ENCODE measurements at regions not wholly inside any gene's neighbourhood (a gene's known extent, or its start where the extent isn't known, plus 50 kb on each side); places are given as distances from the start of the nearest gene placed in this dataset.

DNA sequence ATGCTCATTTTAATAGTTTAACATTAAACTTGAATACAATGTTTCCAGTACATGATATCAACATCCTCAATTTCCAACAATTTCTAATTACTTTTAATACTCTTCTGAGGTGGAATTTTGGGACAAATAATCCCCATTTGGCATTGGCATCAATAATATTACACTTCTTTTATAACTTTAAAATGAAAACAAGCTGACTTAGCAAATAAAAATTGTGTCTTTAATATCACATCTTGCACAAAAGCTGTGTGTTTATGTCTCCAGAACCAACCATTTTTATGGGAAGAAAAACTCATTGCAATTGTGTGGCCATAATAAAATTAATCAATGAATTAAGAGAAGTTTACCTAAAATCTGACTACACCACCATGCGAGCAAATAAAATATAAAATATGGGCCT is 2552.6 kb downstream of the PCDH7 start:
- TF ChIP-seq, protein P1, sequence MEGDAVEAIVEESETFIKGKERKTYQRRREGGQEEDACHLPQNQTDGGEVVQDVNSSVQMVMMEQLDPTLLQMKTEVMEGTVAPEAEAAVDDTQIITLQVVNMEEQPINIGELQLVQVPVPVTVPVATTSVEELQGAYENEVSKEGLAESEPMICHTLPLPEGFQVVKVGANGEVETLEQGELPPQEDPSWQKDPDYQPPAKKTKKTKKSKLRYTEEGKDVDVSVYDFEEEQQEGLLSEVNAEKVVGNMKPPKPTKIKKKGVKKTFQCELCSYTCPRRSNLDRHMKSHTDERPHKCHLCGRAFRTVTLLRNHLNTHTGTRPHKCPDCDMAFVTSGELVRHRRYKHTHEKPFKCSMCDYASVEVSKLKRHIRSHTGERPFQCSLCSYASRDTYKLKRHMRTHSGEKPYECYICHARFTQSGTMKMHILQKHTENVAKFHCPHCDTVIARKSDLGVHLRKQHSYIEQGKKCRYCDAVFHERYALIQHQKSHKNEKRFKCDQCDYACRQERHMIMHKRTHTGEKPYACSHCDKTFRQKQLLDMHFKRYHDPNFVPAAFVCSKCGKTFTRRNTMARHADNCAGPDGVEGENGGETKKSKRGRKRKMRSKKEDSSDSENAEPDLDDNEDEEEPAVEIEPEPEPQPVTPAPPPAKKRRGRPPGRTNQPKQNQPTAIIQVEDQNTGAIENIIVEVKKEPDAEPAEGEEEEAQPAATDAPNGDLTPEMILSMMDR (IDR thresholded peaks at IDR 0.05; ENCODE audit: insufficient read depth, low read depth, low read length) = no peak
- DNase-seq (ENCODE audit: low read depth) = no peak
- H3K4me3 ChIP-seq (ENCODE audit: low read depth, low read length) = no peak overlapping the region

DNA sequence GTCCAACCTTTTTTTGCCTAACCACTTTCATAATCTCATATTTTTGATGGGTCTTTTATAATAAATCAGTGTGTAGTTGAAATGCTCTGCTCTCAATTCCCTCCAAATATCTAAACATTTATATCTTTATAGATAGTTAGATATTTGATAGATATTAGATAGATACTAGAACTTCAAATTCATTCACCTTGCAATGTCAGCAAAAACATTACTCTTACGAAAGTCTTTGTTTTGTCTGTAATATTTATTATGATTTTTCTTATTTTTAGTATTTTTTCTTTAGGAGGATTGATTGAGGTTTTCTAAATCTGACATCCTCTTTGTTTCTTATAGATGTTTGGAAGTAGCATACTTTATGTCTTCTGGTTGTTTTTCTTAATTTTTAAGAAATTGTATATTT is 2563.6 kb downstream of the PCDH7 start:
- TF ChIP-seq, protein P1 (IDR thresholded peaks at IDR 0.05; ENCODE audit: insufficient read depth, low read depth, low read length) = no peak
- DNase-seq (ENCODE audit: low read depth) = no peak
- no peak overlapping the region for H3K4me3 ChIP-seq (ENCODE audit: low read depth, low read length)

- no peak overlapping the region for H3K4me3 ChIP-seq (ENCODE audit: low read depth, low read length)
- no peak for DNase-seq (ENCODE audit: low read depth)
- TF ChIP-seq, protein P1 (IDR thresholded peaks at IDR 0.05; ENCODE audit: insufficient read depth, low read depth, low read length) = no peak
These were observed 2576.8 kb downstream of the PCDH7 start for GRCh38 chr4:33296876-33297455.

- TF ChIP-seq, protein P1 (IDR thresholded peaks at IDR 0.05; ENCODE audit: insufficient read depth, low read depth, low read length) = no peak
- no peak for DNase-seq (ENCODE audit: low read depth)
These were observed 2582.2 kb downstream of the PCDH7 start for GRCh38 chr4:33302321-33302720.

GRCh38 chr4:33306131-33306530 is 2586.0 kb downstream of the PCDH7 start:
- H3K4me3 ChIP-seq (ENCODE audit: low read depth, low read length) = no peak overlapping the region

More at GRCh38 chr4:33302321-33302720, 2582.2 kb downstream of the PCDH7 start:
- no peak overlapping the region for H3K4me3 ChIP-seq (ENCODE audit: low read depth, low read length)

GRCh38 chr4:33316033-33316432 is 2595.9 kb downstream of the PCDH7 start:
- DNase-seq (ENCODE audit: low read depth) = no peak
- no peak overlapping the region for H3K4me3 ChIP-seq (ENCODE audit: low read depth, low read length)
- TF ChIP-seq, protein P1 (IDR thresholded peaks at IDR 0.05; ENCODE audit: insufficient read depth, low read depth, low read length) = no peak

More at GRCh38 chr4:33306131-33306530, 2586.0 kb downstream of the PCDH7 start:
- TF ChIP-seq, protein P1 (IDR thresholded peaks at IDR 0.05; ENCODE audit: insufficient read depth, low read depth, low read length) = no peak
- no peak for DNase-seq (ENCODE audit: low read depth)

DNA sequence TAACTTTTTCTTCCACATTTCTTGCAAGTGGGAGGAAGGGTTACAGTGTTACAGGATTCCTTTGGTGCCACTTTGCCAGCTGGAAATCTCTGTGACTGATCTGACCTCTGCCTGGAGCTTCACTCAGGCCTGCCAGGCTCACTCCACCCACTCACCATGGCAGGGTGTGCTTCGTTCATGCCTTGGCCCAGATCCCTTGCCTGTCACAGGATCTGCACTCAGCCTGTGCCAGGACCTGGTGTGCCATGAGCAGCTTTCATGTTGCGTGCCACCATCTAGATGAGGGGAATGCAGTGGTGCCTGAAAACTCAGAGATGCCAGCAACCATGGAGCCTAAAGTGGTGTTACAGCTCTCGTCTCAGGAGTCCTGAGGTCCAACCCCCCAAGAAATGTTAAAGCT is 2596.4 kb downstream of the PCDH7 start:
- no peak for DNase-seq (ENCODE audit: low read depth)
- TF ChIP-seq, protein P1 (IDR thresholded peaks at IDR 0.05; ENCODE audit: insufficient read depth, low read depth, low read length) = no peak
- H3K4me3 ChIP-seq (ENCODE audit: low read depth, low read length) = no peak overlapping the region
